RWPE2 (cell line): ENCODE measurements at regions not wholly inside any gene's neighbourhood (a gene's known extent, or its start where the extent isn't known, plus 50 kb on each side); places are given as distances from the start of the nearest gene placed in this dataset.

Source experiments
- ATAC-seq: fragments of 200-7000 bp; cut with Tn5 transposase; 3 replicates; pipeline ENCODE4 v1.9.1; 2021; ENCODE audit warnings: low read depth
- DNase-seq: peaks from one replicate; pipeline ENCODE4 v3.0.0-alpha.2; 2020; ENCODE audit warnings: low spot score
- H3K27ac ChIP-seq: fragments of 450-650 bp; 2 replicates; pipeline ENCODE4 v1.5.1; 2017; ENCODE audit warnings: mild to moderate bottlenecking; ENCODE audit not compliant: poor library complexity, severe bottlenecking
- H3K27me3 ChIP-seq: fragments of 250-450 bp; sonication (Bioruptor Pico); 2 replicates; pipeline ENCODE4 v1.5.1; 2021; ENCODE audit warnings: mild to moderate bottlenecking, moderate library complexity; ENCODE audit not compliant: insufficient read depth, poor library complexity, severe bottlenecking
- H3K36me3 ChIP-seq: fragments of 250-450 bp; sonication (Bioruptor Pico); 2 replicates; pipeline ENCODE4 v1.5.1; 2020; ENCODE audit warnings: low read depth, mild to moderate bottlenecking, moderate library complexity
- H3K4me1 ChIP-seq: fragments of 250-450 bp; sonication (Bioruptor Pico); 2 replicates; pipeline ENCODE4 v1.5.1; 2021; ENCODE audit warnings: mild to moderate bottlenecking, moderate library complexity; ENCODE audit not compliant: insufficient read depth, poor library complexity, severe bottlenecking
- H3K4me3 ChIP-seq: fragments of 250-450 bp; sonication (Bioruptor Pico); 2 replicates; pipeline ENCODE4 v1.5.1; 2021; ENCODE audit warnings: mild to moderate bottlenecking, moderate library complexity; ENCODE audit not compliant: severe bottlenecking
- H3K9me3 ChIP-seq: fragments of 250-450 bp; sonication (Bioruptor Pico); 2 replicates; pipeline ENCODE4 v1.5.1; 2021; ENCODE audit warnings: mild to moderate bottlenecking, moderate library complexity; ENCODE audit not compliant: severe bottlenecking
- TF ChIP-seq, protein P1 (sequence below): fragments of 450-650 bp; IDR thresholded peaks from one replicate; pipeline ENCODE4 v1.5.1; 2017; ENCODE audit warnings: mild to moderate bottlenecking, moderate library complexity; ENCODE audit not compliant: poor library complexity, severe bottlenecking

DNA sequence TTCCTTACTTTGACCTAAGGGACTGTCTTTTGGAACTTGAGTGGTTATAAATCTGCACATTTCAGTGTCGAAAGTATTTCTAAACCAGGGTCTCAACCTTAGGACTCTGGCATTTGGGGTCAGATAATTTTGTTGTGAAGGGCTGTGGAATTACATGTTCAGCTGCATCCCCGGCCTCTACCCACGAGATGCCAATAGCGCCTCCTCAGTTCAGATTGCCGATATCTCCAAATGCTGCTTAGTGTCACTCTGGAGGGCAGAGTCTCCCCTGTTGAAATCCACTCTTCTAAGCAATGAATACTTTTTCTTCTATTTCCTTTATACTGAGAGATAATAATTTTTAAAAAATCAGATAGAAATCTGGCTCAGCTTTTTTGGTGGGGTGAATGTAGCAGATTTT, 379.4 kb upstream of the RGS6 start:
- ATAC-seq: no peak
- Histone ChIP-seq H3K9me3 (no peaks in the 10 kb centered on the region), H3K27ac (no peak overlapping the region), H3K36me3 (no peaks in the 10 kb centered on the region), H3K27me3 (no peaks in the 10 kb centered on the region), H3K4me1 (peaks cover 11% of the 10 kb centered on the region), H3K4me3 (no peak overlapping the region)
- no peak for DNase-seq
- TF ChIP-seq, protein P1, sequence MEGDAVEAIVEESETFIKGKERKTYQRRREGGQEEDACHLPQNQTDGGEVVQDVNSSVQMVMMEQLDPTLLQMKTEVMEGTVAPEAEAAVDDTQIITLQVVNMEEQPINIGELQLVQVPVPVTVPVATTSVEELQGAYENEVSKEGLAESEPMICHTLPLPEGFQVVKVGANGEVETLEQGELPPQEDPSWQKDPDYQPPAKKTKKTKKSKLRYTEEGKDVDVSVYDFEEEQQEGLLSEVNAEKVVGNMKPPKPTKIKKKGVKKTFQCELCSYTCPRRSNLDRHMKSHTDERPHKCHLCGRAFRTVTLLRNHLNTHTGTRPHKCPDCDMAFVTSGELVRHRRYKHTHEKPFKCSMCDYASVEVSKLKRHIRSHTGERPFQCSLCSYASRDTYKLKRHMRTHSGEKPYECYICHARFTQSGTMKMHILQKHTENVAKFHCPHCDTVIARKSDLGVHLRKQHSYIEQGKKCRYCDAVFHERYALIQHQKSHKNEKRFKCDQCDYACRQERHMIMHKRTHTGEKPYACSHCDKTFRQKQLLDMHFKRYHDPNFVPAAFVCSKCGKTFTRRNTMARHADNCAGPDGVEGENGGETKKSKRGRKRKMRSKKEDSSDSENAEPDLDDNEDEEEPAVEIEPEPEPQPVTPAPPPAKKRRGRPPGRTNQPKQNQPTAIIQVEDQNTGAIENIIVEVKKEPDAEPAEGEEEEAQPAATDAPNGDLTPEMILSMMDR: no peak

DNA sequence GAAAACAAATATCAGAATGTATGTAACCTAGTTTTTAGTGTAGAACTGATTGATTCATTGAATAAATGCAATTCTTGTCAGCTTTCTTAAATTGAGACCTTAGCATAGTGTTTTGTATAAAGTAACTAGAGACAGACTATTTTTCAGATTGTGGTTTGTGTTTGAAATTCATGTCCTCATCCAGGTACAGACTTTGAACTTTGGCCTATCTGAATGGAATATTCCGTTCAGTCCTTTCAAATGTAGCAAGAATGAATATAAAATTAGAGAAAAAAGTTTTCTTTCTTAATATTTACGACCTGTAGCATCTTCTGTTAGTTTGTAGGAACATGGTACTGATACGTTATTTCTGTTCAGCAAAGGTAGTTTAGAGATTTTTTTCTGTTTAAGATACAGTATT, 378.4 kb upstream of the RGS6 start:
- Histone ChIP-seq H3K27ac (no peak overlapping the region), H3K9me3 (no peaks in the 10 kb centered on the region), H3K4me3 (no peak overlapping the region), H3K4me1 (peaks cover 11% of the 10 kb centered on the region), H3K36me3 (no peaks in the 10 kb centered on the region), H3K27me3 (no peaks in the 10 kb centered on the region)
- ATAC-seq (no peak), DNase-seq (no peak)
- TF ChIP-seq, protein P1: no peak

DNA sequence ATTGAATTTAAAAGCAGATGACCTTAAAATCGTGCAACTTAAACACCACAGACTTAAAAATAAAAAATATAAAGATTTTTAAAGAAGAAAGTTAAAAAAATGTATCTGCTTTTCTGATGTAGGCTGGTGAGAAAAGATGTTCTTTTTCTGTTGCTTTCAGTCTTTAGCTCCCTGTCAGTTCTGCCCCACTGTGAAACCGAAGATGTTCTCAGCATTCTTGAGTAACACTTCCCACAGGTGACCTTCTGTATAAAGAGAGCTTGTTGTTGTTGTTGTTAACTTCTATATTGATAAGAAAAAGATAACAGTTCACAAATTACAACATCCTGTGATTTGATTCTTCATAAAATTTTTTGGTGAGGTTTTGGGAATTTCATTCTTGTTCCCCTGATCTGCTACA, 377.9 kb upstream of the RGS6 start:
- H3K36me3 ChIP-seq: no peaks in the 10 kb centered on the region
- H3K27ac ChIP-seq: no peak overlapping the region
- no peaks in the 10 kb centered on the region for H3K9me3 ChIP-seq
- ATAC-seq (no peak), DNase-seq (no peak)
- H3K4me1 ChIP-seq: peaks cover 11% of the 10 kb centered on the region
- no peak overlapping the region for H3K4me3 ChIP-seq
- TF ChIP-seq, protein P1: no peak
- H3K27me3 ChIP-seq: no peaks in the 10 kb centered on the region

DNA sequence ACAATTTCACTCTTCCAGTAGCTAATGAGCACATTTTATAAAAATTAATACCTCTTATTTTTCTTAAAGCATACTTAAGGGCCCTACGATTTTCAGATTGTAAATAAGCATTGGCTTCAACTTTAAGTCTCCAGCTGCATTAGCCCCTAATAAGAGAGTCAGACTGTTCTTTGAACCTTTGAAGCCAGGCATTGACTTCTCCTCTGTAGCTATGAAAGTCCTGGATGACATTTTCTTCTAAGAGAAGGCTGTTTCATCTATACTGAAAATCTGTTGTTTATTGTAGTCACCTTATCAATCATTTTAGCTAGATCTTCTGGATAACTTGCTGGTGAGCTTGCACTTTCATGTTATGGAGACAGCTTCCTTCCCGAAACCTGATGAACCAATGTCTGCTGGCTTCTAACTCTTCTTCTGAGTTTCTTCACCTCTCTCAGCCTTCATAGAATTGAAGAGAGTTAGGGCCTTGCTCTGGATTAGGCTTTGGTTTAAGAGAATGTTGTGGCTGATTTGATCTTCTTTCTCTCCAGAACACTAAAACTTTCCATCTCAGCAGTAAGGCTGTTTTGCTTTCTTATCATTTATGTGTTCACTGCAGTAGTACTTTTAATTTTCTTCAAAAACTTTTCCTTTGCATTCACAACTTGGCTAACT, 377.1 kb upstream of the RGS6 start:
- peaks cover 11% of the 10 kb centered on the region for H3K4me1 ChIP-seq

More for the DNA sequence above, 377.1 kb upstream of the RGS6 start:
- TF ChIP-seq, protein P1: no peak
- DNase-seq (no peak), ATAC-seq (no peak)
- no peaks in the 10 kb centered on the region for H3K36me3 ChIP-seq
- no peaks in the 10 kb centered on the region for H3K9me3 ChIP-seq
- no peak overlapping the region for H3K4me3 ChIP-seq
- H3K27me3 ChIP-seq: no peaks in the 10 kb centered on the region
- peak overlapping the region; percentile 1 for H3K27ac ChIP-seq
